ENCODE measurements at regions not wholly inside any gene's neighbourhood (a gene's known extent, or its start where the extent isn't known, plus 50 kb on each side); places are given as distances from the start of the nearest gene placed in this dataset.

GRCh38 chrX:828411-828959, 197.9 kb downstream of the SHOX start:
- no peak for TF ChIP-seq CTCF (conservative IDR thresholded peaks at IDR 0.05; ENCODE audit: low read depth, low read length)
- no peak for TF ChIP-seq MAZ (IDR thresholded peaks at IDR 0.05; ENCODE audit: borderline replicate concordance, low read depth, low read length)
